K562 (cell line): ENCODE measurements at regions not wholly inside any gene's neighbourhood (a gene's known extent, or its start where the extent isn't known, plus 50 kb on each side); places are given as distances from the start of the nearest gene placed in this dataset.

Experiments
- ATAC-seq: fragments of 200-7000 bp; cut with Tn5 transposase; 3 replicates; pipeline ENCODE4 v1.9.1; 2020; ENCODE audit warnings: moderate library complexity
- BruUV-seq: library from RNA; stranded (reverse); fragments of 400-500 nt; replicated peaks from 2 replicates; lab custom pipeline; 2021; lab: Mats Ljungman, UMichigan
- CTCF ChIA-PET: fragments of 300-600 bp; formaldehyde crosslinking; extraction: SDS; loops from one replicate; lab custom pipeline; 2021; ENCODE audit warnings: low intra/inter-chr PET ratio; lab: Yijun Ruan, JAX
- POLR2A ChIA-PET: fragments of 300-600, 350-650 bp; sonication (Branson Sonifier 250); formaldehyde crosslinking; extraction: SDS; loops from one replicate; lab custom pipeline; 2021; ENCODE audit warnings: antibody characterized with exemption, inconsistent platforms; lab: Yijun Ruan, JAX
- DNase-seq, 4 experiments: peaks; one replicate each; pipeline versions ENCODE4 v3.0.0 to v3.0.0-alpha.2; 2011 to 2018; ENCODE audit warnings: low spot score in 3 of 4, mixed read lengths in 3 of 4; ENCODE audit errors: extremely low read depth in 1 of 4
- FAIRE-seq: peaks from 2 replicates; lab custom pipeline; 2011; peaks lifted over from hg19 to GRCh38; lab: Jason Lieb, UNC
- H2AFZ ChIP-seq: 2 replicates; pipeline ENCODE4 v1.6.0; 2011; ENCODE audit warnings: low read depth, low read length, control low read depth, inconsistent platforms
- H3K27ac ChIP-seq: fragments of 200-600 bp; 3 replicates; pipeline ENCODE4 v1.8.0; 2011; ENCODE audit warnings: low read depth, mild to moderate bottlenecking, control low read depth, inconsistent platforms, low read length, moderate library complexity, mixed read lengths; ENCODE audit errors: extremely low read depth
- H3K27me3 ChIP-seq, 2 experiments: fragments of 300-600 bp in 1 of 2; 2 replicates in 1 of 2; 3 replicates in 1 of 2; pipeline versions ENCODE4 v1.6.0 to v1.8.0; 2011; ENCODE audit warnings: inconsistent platforms in 2 of 2, low read length in 2 of 2, mild to moderate bottlenecking in 1 of 2, mixed read lengths in 1 of 2, moderate library complexity in 1 of 2; ENCODE audit not compliant: control insufficient read depth in 2 of 2, insufficient read depth in 2 of 2
- H3K36me3 ChIP-seq: fragments of 300-600 bp; 3 replicates; pipeline ENCODE4 v1.8.0; 2011; ENCODE audit warnings: mild to moderate bottlenecking, low read length, inconsistent platforms; ENCODE audit not compliant: control insufficient read depth, insufficient read depth
- H3K4me1 ChIP-seq, 2 experiments: fragments of 200-600 bp in 1 of 2; replicated peaks in 1 of 2; 2 replicates in 1 of 2; 3 replicates in 1 of 2; pipeline versions ENCODE4 v1.5.1 to v1.8.0; 2011; ENCODE audit warnings: inconsistent platforms in 2 of 2, low read length in 2 of 2, mild to moderate bottlenecking in 1 of 2, mixed read lengths in 1 of 2, moderate library complexity in 1 of 2; ENCODE audit not compliant: control insufficient read depth in 2 of 2, insufficient read depth in 2 of 2
- H3K4me2 ChIP-seq: 2 replicates; pipeline ENCODE4 v1.6.1; 2011; ENCODE audit warnings: low read length, control low read depth, inconsistent platforms, mixed read lengths; ENCODE audit not compliant: insufficient read depth
- H3K4me3 ChIP-seq: fragments of 200-600 bp; sonication (generic), shearing (Covaris generic); 2 replicates; pipeline ENCODE4 v1.5.1; 2016; ENCODE audit warnings: control low read depth, inconsistent platforms
- H3K79me2 ChIP-seq: fragments of 200-600 bp; 3 replicates; pipeline ENCODE4 v1.8.0; 2011; ENCODE audit warnings: low read length, inconsistent platforms; ENCODE audit not compliant: control insufficient read depth, insufficient read depth
- H3K9ac ChIP-seq, 2 experiments: 2 replicates each; pipeline versions ENCODE4 v1.6.0 to v1.6.1; 2011; ENCODE audit warnings: low read depth in 2 of 2, low read length in 2 of 2, control low read depth in 1 of 2, inconsistent platforms in 1 of 2, mild to moderate bottlenecking in 1 of 2, mixed read lengths in 1 of 2; ENCODE audit not compliant: insufficient read depth in 1 of 2
- H3K9me1 ChIP-seq: one replicate; pipeline ENCODE4 v1.6.0; 2011; ENCODE audit warnings: inconsistent platforms, mild to moderate bottlenecking, low read length, moderate library complexity; ENCODE audit not compliant: control insufficient read depth, insufficient read depth
- H3K9me3 ChIP-seq: replicated peaks from 2 replicates; pipeline ENCODE4 v1.5.1; 2011; ENCODE audit warnings: low read depth, low read length, inconsistent platforms; ENCODE audit not compliant: control insufficient read depth, insufficient read depth
- H4K20me1 ChIP-seq: replicated peaks from 2 replicates; pipeline ENCODE4 v1.6.1; 2011; ENCODE audit warnings: low read length, inconsistent platforms, mixed read lengths; ENCODE audit not compliant: control insufficient read depth, insufficient read depth
- ETV5 ChIP-seq: sonication (generic); formaldehyde crosslinking; IDR thresholded peaks from 2 replicates; pipeline ENCODE4 v1.4.0; 2020; ENCODE audit warnings: low read depth, mild to moderate bottlenecking, missing genetic modification reagents
- FOXK2 ChIP-seq, 2 experiments: fragments of 450-650 bp; IDR thresholded peaks in 1 of 2; conservative IDR thresholded peaks in 1 of 2; 2 replicates each; pipeline ENCODE4 v1.6.1; 2016; ENCODE audit warnings: low read depth in 2 of 2, mild to moderate bottlenecking in 1 of 2
- MYNN ChIP-seq, 2 experiments: sonication (generic); formaldehyde crosslinking in 1 of 2; IDR thresholded peaks; 2 replicates each; pipeline versions ENCODE4 v1.5.0 to v1.6.1; 2016 to 2020; ENCODE audit warnings: antibody characterized with exemption in 1 of 2, missing genetic modification reagents in 1 of 2
- NFIC ChIP-seq: fragments of 450-650 bp; IDR thresholded peaks from 2 replicates; pipeline ENCODE4 v1.6.1; 2017; ENCODE audit warnings: mild to moderate bottlenecking, inconsistent platforms
- NR2F6 ChIP-seq: fragments of 450-650 bp; formaldehyde crosslinking; IDR thresholded peaks from 2 replicates; pipeline ENCODE4 v1.4.0; 2020; ENCODE audit warnings: mild to moderate bottlenecking
- POLR2A ChIP-seq: fragments of 450-650 bp; conservative IDR thresholded peaks from 2 replicates; pipeline ENCODE4 v1.6.1; 2016
- RBM25 ChIP-seq: fragments of 200-400 bp; formaldehyde crosslinking; IDR thresholded peaks from 2 replicates; pipeline ENCODE4 v1.6.1; 2018; ENCODE audit warnings: low read length, low read depth, moderate library complexity; ENCODE audit not compliant: severe bottlenecking
- SIRT6 ChIP-seq: IDR thresholded peaks from one replicate; pipeline ENCODE4 v1.6.1; 2012; ENCODE audit warnings: low read depth, mild to moderate bottlenecking, control low read depth, inconsistent platforms, low read length, moderate library complexity
- SMAD3 ChIP-seq: fragments of 450-650 bp; formaldehyde crosslinking; conservative IDR thresholded peaks from 2 replicates; pipeline ENCODE4 v1.4.0; 2020; ENCODE audit warnings: mild to moderate bottlenecking
- SPI1 ChIP-seq: IDR thresholded peaks from 2 replicates; pipeline ENCODE4 v1.6.1; 2011; ENCODE audit warnings: low read depth, low read length, control low read depth, borderline replicate concordance
- TFAM ChIP-seq: fragments of 250-450 bp; sonication (Bioruptor Pico); conservative IDR thresholded peaks from 2 replicates; pipeline ENCODE4 v1.5.0; 2021; ENCODE audit warnings: mild to moderate bottlenecking, moderate library complexity
- ZNF551 ChIP-seq: fragments of 250-450 bp; sonication (Bioruptor Pico); IDR thresholded peaks from 2 replicates; pipeline ENCODE4 v1.5.0; 2021; ENCODE audit warnings: mild to moderate bottlenecking, moderate library complexity
- WGBS: fragments of 100-300 bp; shearing (Covaris generic); methylation state at CpG from one replicate; pipeline ENCODE4 v1.1.6; 2016; ENCODE audit warnings: low coverage, mixed read lengths; ENCODE audit not compliant: insufficient coverage; ENCODE audit errors: missing lambda C conversion rate; 5-methylcytosine and 5-hydroxymethylcytosine counted together
- in situ Hi-C: fragments of 300-500 bp; cut with MboI; formaldehyde crosslinking; loops from 4 replicates; pipeline ENCODE4 v1.15.0; 2018; ENCODE audit warnings: inconsistent platforms, mixed read lengths
- intact Hi-C: fragments of 100-400 bp; cut with micrococcal nuclease; formaldehyde crosslinking; loops from 2 replicates; pipeline ENCODE4 v1.14.2; 2022
- TF ChIP-seq, protein P1 (sequence below): fragments of 450-650 bp; formaldehyde crosslinking; IDR thresholded peaks from 2 replicates; pipeline ENCODE4 v1.4.0; 2020; ENCODE audit warnings: mild to moderate bottlenecking, moderate library complexity

DNA sequence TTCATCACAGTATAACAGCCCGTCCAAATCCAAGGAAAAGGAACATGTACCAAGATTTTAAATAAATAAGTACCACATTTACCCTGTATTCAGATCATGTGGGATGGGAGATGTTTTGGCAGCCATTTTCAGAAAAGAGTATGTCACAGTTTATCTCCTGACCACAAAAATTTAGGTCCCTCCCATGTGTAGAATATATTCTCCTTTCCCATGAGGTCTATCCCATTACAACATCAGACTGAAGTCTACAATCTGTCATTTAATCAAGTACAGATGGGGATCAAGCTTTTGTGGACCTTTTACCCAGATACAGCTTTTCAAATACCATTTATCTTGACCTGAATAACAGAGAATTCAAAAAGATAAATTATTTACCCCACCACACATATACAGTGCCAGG, 444.5 kb downstream of the PLOD2 start:
- Histone ChIP-seq H3K9me1 (no peaks in the 10 kb centered on the region), H3K27ac (no peak overlapping the region), H3K27me3 (no peaks in the 10 kb centered on the region), H2AFZ (no peak overlapping the region), H3K79me2 (no peaks in the 10 kb centered on the region), H3K4me1 (no peaks in the 10 kb centered on the region), H3K36me3 (no peaks in the 10 kb centered on the region), H3K9me3 (no peaks in the 10 kb centered on the region), H3K4me2 (no peak overlapping the region), H4K20me1 (no peaks in the 10 kb centered on the region), H3K9ac (no peak overlapping the region), H3K4me3 (no peak overlapping the region)
- no peak for ATAC-seq
- POLR2A ChIA-PET = no interaction called here
- in situ Hi-C loops (no loop called here), intact Hi-C loops (no loop called here)
- no peak for TF ChIP-seq NR2F6 (CRISPR knock-in tag)
- no peak for TF ChIP-seq RBM25
- TF ChIP-seq SMAD3 (CRISPR knock-in tag) = no peak
- TF ChIP-seq TFAM = no peak
- no peak for TF ChIP-seq FOXK2 (conservative IDR thresholded peaks at IDR 0.05 in 1 of 2, IDR thresholded peaks at IDR 0.05 in 1 of 2; ENCODE audit: low read depth in 2 of 2)
- no peak for TF ChIP-seq ETV5
- no peak for TF ChIP-seq SPI1
- no peak for TF ChIP-seq MYNN (IDR thresholded peaks at IDR 0.05)
- no peak for TF ChIP-seq MYNN (CRISPR knock-in tag; IDR thresholded peaks at IDR 0.05)
- DNase-seq = no peak
- 0% methylated on average over 1 of the region's 1 CpG for WGBS
- no peak for FAIRE-seq
- no TSS peak for BruUV-seq
- CTCF ChIA-PET = no interaction called here

DNA sequence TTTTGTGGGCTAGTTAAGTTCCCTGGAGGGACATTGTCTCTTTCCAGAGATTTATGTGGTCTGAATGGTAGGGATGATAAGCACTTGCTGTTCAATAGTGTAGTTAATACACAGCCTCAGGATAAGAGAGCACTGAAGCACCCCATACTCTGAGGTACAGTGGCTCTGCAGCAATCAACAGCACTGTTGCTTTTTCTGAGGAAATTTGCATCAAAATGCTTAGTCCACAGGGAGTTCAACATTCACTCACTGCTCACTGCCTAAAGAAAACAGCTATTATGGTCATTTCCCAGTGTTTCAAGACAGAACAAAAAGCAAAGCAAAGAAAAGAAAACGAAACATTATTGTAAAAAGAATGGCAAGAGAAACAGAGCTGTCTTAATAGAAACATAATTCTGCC, 441.9 kb downstream of the PLOD2 start:
- no peak for DNase-seq
- TF ChIP-seq, protein P1, sequence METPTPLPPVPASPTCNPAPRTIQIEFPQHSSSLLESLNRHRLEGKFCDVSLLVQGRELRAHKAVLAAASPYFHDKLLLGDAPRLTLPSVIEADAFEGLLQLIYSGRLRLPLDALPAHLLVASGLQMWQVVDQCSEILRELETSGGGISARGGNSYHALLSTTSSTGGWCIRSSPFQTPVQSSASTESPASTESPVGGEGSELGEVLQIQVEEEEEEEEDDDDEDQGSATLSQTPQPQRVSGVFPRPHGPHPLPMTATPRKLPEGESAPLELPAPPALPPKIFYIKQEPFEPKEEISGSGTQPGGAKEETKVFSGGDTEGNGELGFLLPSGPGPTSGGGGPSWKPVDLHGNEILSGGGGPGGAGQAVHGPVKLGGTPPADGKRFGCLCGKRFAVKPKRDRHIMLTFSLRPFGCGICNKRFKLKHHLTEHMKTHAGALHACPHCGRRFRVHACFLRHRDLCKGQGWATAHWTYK (CRISPR knock-in tag) = no peak
- TF ChIP-seq NFIC (no peak), SIRT6 (no peak), ZNF551 (CRISPR knock-in tag) (no peak), POLR2A (no peak)
- TF ChIP-seq, all 486 proteins: peak for 0
- Histone ChIP-seq H3K9me3 (no peaks in the 10 kb centered on the region), H3K4me1 (no peaks in the 10 kb centered on the region), H3K4me2 (no peak overlapping the region), H3K9me1 (no peaks in the 10 kb centered on the region), H3K36me3 (no peaks in the 10 kb centered on the region), H3K27me3 (no peaks in the 10 kb centered on the region), H3K9ac (no peak overlapping the region), H2AFZ (no peak overlapping the region), H3K27ac (no peak overlapping the region), H3K79me2 (no peaks in the 10 kb centered on the region), H3K4me3 (no peak overlapping the region), H4K20me1 (no peaks in the 10 kb centered on the region)
- FAIRE-seq = no peak
- no peak for ATAC-seq
- 0% methylated on average over 1 of the region's 1 CpG for WGBS
- BruUV-seq = no TSS peak
- in situ Hi-C loops (no loop called here), intact Hi-C loops (no loop called here)
- POLR2A ChIA-PET = no interaction called here
- CTCF ChIA-PET = no interaction called here
